ENCODE measurements at regions not wholly inside any gene's neighbourhood (a gene's known extent, or its start where the extent isn't known, plus 50 kb on each side); places are given as distances from the start of the nearest gene placed in this dataset.

GRCh38 chr4:11636551-11636950 is 207.9 kb upstream of the HS3ST1 start:
- TF ChIP-seq CTCF (IDR thresholded peaks at IDR 0.05) (no peak), ELF4 (CRISPR knock-in tag; IDR thresholded peaks at IDR 0.05; ENCODE audit: low read depth) (no peak), MYBL2 (CRISPR knock-in tag; IDR thresholded peaks at IDR 0.05) (no peak), SP1 (CRISPR knock-in tag; conservative IDR thresholded peaks at IDR 0.05) (no peak), JUN (CRISPR knock-in tag; IDR thresholded peaks at IDR 0.05) (no peak), ZNF121 (CRISPR knock-in tag; IDR thresholded peaks at IDR 0.05) (no peak), TCF7 (CRISPR knock-in tag; IDR thresholded peaks at IDR 0.05; ENCODE audit: low read depth) (no peak), ZNF423 (CRISPR knock-in tag; IDR thresholded peaks at IDR 0.05) (no peak), ZNF532 (CRISPR knock-in tag; IDR thresholded peaks at IDR 0.05; ENCODE audit: borderline replicate concordance) (no peak), MAX (CRISPR knock-in tag; IDR thresholded peaks at IDR 0.05) (no peak), JAZF1 (CRISPR knock-in tag; IDR thresholded peaks at IDR 0.05) (no peak)
